Brain microvascular endothelial cell (primary cell): ENCODE measurements at regions not wholly inside any gene's neighbourhood (a gene's known extent, or its start where the extent isn't known, plus 50 kb on each side); places are given as distances from the start of the nearest gene placed in this dataset.
A peak's percentile ranks its signal among the peaks of the same experiment; 100 is the strongest.

Source experiments
- DNase-seq: peaks from one replicate; pipeline ENCODE4 v3.0.0-alpha.2; 2020
- H3K27ac ChIP-seq: fragments of 250-450 bp; sonication (Bioruptor Pico); 2 replicates; pipeline ENCODE4 v1.5.1; 2020; ENCODE audit warnings: mild to moderate bottlenecking, moderate library complexity
- H3K27me3 ChIP-seq: fragments of 250-450 bp; sonication (Bioruptor Pico); replicated peaks from 2 replicates; pipeline ENCODE4 v1.5.1; 2020; ENCODE audit warnings: mild to moderate bottlenecking
- H3K36me3 ChIP-seq: fragments of 250-450 bp; sonication (Bioruptor Pico); replicated peaks from 2 replicates; pipeline ENCODE4 v1.5.1; 2020; ENCODE audit warnings: mild to moderate bottlenecking
- H3K4me3 ChIP-seq: 2 replicates; pipeline ENCODE4 v1.5.1; 2011; ENCODE audit warnings: low read depth, mild to moderate bottlenecking, control low read depth, low read length, moderate library complexity
- in situ Hi-C: cut with HindIII; loops from 2 replicates; pipeline ENCODE4 v1.10.0; 2017; ENCODE audit warnings: low sequenced_read_pairs, low pct_ligation_motif_present
- TF ChIP-seq, protein P1 (sequence below): IDR thresholded peaks from 2 replicates; pipeline ENCODE4 v1.5.1; 2011; ENCODE audit warnings: low read depth, mild to moderate bottlenecking, moderate library complexity, low read length, control low read depth, inconsistent platforms; ENCODE audit errors: missing control alignments

GRCh38 chr3:186467969-186468368 lies 76.2 kb downstream of the CRYGS start:
- TF ChIP-seq, protein P1, sequence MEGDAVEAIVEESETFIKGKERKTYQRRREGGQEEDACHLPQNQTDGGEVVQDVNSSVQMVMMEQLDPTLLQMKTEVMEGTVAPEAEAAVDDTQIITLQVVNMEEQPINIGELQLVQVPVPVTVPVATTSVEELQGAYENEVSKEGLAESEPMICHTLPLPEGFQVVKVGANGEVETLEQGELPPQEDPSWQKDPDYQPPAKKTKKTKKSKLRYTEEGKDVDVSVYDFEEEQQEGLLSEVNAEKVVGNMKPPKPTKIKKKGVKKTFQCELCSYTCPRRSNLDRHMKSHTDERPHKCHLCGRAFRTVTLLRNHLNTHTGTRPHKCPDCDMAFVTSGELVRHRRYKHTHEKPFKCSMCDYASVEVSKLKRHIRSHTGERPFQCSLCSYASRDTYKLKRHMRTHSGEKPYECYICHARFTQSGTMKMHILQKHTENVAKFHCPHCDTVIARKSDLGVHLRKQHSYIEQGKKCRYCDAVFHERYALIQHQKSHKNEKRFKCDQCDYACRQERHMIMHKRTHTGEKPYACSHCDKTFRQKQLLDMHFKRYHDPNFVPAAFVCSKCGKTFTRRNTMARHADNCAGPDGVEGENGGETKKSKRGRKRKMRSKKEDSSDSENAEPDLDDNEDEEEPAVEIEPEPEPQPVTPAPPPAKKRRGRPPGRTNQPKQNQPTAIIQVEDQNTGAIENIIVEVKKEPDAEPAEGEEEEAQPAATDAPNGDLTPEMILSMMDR, result no peak
- no peaks in the 10 kb centered on the region for H3K36me3 ChIP-seq
- peaks cover 9% of the 10 kb centered on the region for H3K27me3 ChIP-seq
- no peak for DNase-seq
- no peak overlapping the region for H3K27ac ChIP-seq
- in situ Hi-C loops, result no loop called here
- H3K4me3 ChIP-seq, result no peak overlapping the region

- in situ Hi-C loops, result no loop called here
- no peaks in the 10 kb centered on the region for H3K36me3 ChIP-seq
Measured at GRCh38 chr3:186466391-186466974, 77.7 kb downstream of the CRYGS start.

GRCh38 chr3:186465508-186465907 lies 78.7 kb downstream of the CRYGS start:
- in situ Hi-C loops, result no loop called here
- H3K4me3 ChIP-seq, result no peak overlapping the region
- no peak for DNase-seq
- no peaks in the 10 kb centered on the region for H3K36me3 ChIP-seq
- TF ChIP-seq, protein P1, result no peak
- no peak overlapping the region for H3K27ac ChIP-seq
- H3K27me3 ChIP-seq, result peaks cover 2% of the 10 kb centered on the region

More at GRCh38 chr3:186466391-186466974, 77.7 kb downstream of the CRYGS start:
- H3K27me3 ChIP-seq, result peaks cover 9% of the 10 kb centered on the region
- no peak for DNase-seq
- no peak overlapping the region for H3K4me3 ChIP-seq
- no peak overlapping the region for H3K27ac ChIP-seq
- TF ChIP-seq, protein P1, result no peak

DNA sequence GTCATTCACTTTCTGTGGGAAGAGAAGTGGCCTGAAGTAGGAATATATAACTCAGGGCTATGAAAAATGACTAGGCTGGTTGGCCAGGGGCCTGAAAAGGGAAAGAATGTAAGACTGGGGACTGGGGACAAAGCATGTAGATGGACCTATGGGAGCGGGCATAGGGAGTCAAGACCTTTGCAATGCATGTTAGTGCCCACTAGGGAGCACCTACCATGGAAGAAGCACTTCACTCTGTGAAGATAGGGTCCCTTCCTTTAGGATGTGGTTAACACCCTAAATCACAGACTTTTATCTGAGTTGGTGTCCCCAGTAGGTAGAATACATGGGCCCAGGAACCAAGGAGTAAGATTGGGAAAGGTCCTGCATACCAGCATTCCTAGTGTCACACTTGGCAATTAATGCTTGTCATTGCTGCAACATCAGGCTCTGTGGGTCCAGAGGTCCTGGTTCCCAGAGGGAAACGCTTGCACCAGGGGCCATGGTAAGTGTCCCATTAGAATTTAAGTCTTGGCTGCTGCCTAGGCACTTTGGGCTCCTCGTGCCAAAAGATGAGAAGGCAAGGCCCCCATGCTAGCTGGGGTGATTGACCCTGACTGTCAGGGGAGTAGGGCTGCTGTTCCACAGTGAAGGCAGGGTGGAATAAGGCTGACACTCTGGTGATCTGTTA lies 79.6 kb downstream of the CRYGS start:
- Histone ChIP-seq H3K27me3 (peaks cover 2% of the 10 kb centered on the region), H3K36me3 (no peaks in the 10 kb centered on the region), H3K4me3 (no peak overlapping the region), H3K27ac (no peak overlapping the region)
- in situ Hi-C loops, result no loop called here
- no peak for DNase-seq
- TF ChIP-seq, protein P1, result peak; percentile 5

- TF ChIP-seq, protein P1, result no peak
- H3K36me3 ChIP-seq, result no peaks in the 10 kb centered on the region
- no peak overlapping the region for H3K4me3 ChIP-seq
- H3K27ac ChIP-seq, result no peak overlapping the region
- peaks cover 9% of the 10 kb centered on the region for H3K27me3 ChIP-seq
- DNase-seq, result peak; percentile 62
- in situ Hi-C loops, result no loop called here
Measured at GRCh38 chr3:186461141-186461540, 83.0 kb downstream of the CRYGS start.
